GM12865 (cell line): ENCODE measurements at regions not wholly inside any gene's neighbourhood (a gene's known extent, or its start where the extent isn't known, plus 50 kb on each side); places are given as distances from the start of the nearest gene placed in this dataset.

ENCODE experiments used
- DNase-seq: peaks from one replicate; pipeline ENCODE4 v3.0.0; 2010; ENCODE audit warnings: low read depth
- H3K4me3 ChIP-seq: 2 replicates; pipeline ENCODE4 v1.5.1; 2011; ENCODE audit warnings: mild to moderate bottlenecking, low read depth, low read length, control low read depth
- CTCF ChIP-seq: IDR thresholded peaks from 2 replicates; pipeline ENCODE4 v1.5.1; 2011; ENCODE audit warnings: low read length, control low read depth, low read depth, inconsistent platforms; ENCODE audit not compliant: insufficient read depth; ENCODE audit errors: missing control alignments

- no peak overlapping the region for H3K4me3 ChIP-seq
- DNase-seq, result no peak
- TF ChIP-seq CTCF, result no peak
These were observed 656.9 kb downstream of the EPHA4 start for GRCh38 chr2:220915092-220915623.

- no peak for DNase-seq
- H3K4me3 ChIP-seq, result no peak overlapping the region
- TF ChIP-seq CTCF, result no peak
These were observed 655.2 kb downstream of the EPHA4 start for GRCh38 chr2:220916931-220917330.

GRCh38 chr2:220930271-220931076, 641.6 kb downstream of the EPHA4 start:
- H3K4me3 ChIP-seq, result no peak overlapping the region
- TF ChIP-seq CTCF, result no peak
- DNase-seq, result no peak

- H3K4me3 ChIP-seq, result no peak overlapping the region
- no peak for DNase-seq
- no peak for TF ChIP-seq CTCF
These were observed 640.6 kb downstream of the EPHA4 start for GRCh38 chr2:220931491-220931890.

- TF ChIP-seq CTCF, result no peak
- H3K4me3 ChIP-seq, result no peak overlapping the region
- no peak for DNase-seq
These were observed 640.1 kb downstream of the EPHA4 start for GRCh38 chr2:220932041-220932440.

- peak; percentile 18 for DNase-seq
- no peak overlapping the region for H3K4me3 ChIP-seq
- TF ChIP-seq CTCF, result no peak
These were observed 636.2 kb downstream of the EPHA4 start for GRCh38 chr2:220935789-220936321.
